H9 (cell line): ENCODE measurements at regions not wholly inside any gene's neighbourhood (a gene's known extent, or its start where the extent isn't known, plus 50 kb on each side); places are given as distances from the start of the nearest gene placed in this dataset.

Source experiments
- DNase-seq: peaks from one replicate; pipeline ENCODE4 v3.0.0-alpha.2; 2017
- H2AFZ ChIP-seq: one replicate; pipeline ENCODE4 v1.6.1; 2013; ENCODE audit warnings: mild to moderate bottlenecking, low read length, control low read depth, moderate library complexity
- H2AK5ac ChIP-seq: 2 replicates; pipeline ENCODE4 v1.6.1; 2013; ENCODE audit warnings: low read length, control low read depth, mixed read lengths; ENCODE audit not compliant: insufficient read length
- H2BK120ac ChIP-seq: one replicate; pipeline ENCODE4 v1.6.1; 2013; ENCODE audit warnings: low read depth, mild to moderate bottlenecking, low read length, control low read depth, inconsistent platforms; ENCODE audit not compliant: poor library complexity, severe bottlenecking
- H2BK12ac ChIP-seq: 2 replicates; pipeline ENCODE4 v1.6.1; 2013; ENCODE audit warnings: low read length, control low read depth, mixed read lengths, low read depth; ENCODE audit not compliant: insufficient read length
- H2BK15ac ChIP-seq: 2 replicates; pipeline ENCODE4 v1.6.1; 2013; ENCODE audit warnings: low read depth, low read length, control low read depth
- H2BK20ac ChIP-seq: one replicate; pipeline ENCODE4 v1.6.1; 2013; ENCODE audit warnings: low read depth, mild to moderate bottlenecking, low read length, control low read depth, inconsistent platforms; ENCODE audit not compliant: poor library complexity, severe bottlenecking
- H2BK5ac ChIP-seq: 2 replicates; pipeline ENCODE4 v1.6.1; 2013; ENCODE audit warnings: low read length, control low read depth, mixed read lengths; ENCODE audit not compliant: insufficient read length
- H3K14ac ChIP-seq: 2 replicates; pipeline ENCODE4 v1.6.1; 2013; ENCODE audit warnings: low read length, control low read depth; ENCODE audit not compliant: insufficient read depth
- H3K18ac ChIP-seq: 2 replicates; pipeline ENCODE4 v1.6.1; 2013; ENCODE audit warnings: low read depth, mild to moderate bottlenecking, mixed read lengths, low read length, control low read depth; ENCODE audit not compliant: insufficient read length
- H3K23ac ChIP-seq: 2 replicates; pipeline ENCODE4 v1.6.1; 2013; ENCODE audit warnings: low read length, control low read depth, mixed read lengths, low read depth; ENCODE audit not compliant: insufficient read length
- H3K23me2 ChIP-seq: 2 replicates; pipeline ENCODE4 v1.6.1; 2013; ENCODE audit warnings: low read depth, mild to moderate bottlenecking, mixed read lengths, low read length, control low read depth; ENCODE audit not compliant: insufficient read length, poor library complexity, severe bottlenecking
- H3K27ac ChIP-seq: 2 replicates; pipeline ENCODE4 v1.5.1; 2013; ENCODE audit warnings: low read length, control low read depth, mixed read lengths, low read depth; ENCODE audit not compliant: insufficient read length
- H3K27me3 ChIP-seq: 2 replicates; pipeline ENCODE4 v1.6.1; 2013; ENCODE audit warnings: low read length, control low read depth, inconsistent platforms; ENCODE audit not compliant: insufficient read depth
- H3K4ac ChIP-seq: 2 replicates; pipeline ENCODE4 v1.6.1; 2013; ENCODE audit warnings: low read depth, mild to moderate bottlenecking, control low read depth, inconsistent platforms, low read length, moderate library complexity
- H3K4me1 ChIP-seq: 2 replicates; pipeline ENCODE4 v1.6.1; 2013; ENCODE audit warnings: low read length, control low read depth, inconsistent platforms; ENCODE audit not compliant: insufficient read depth
- H3K4me2 ChIP-seq: 2 replicates; pipeline ENCODE4 v1.6.1; 2013; ENCODE audit warnings: low read length, control low read depth, mixed read lengths; ENCODE audit not compliant: insufficient read length, insufficient read depth
- H3K56ac ChIP-seq: 2 replicates; pipeline ENCODE4 v1.6.1; 2013; ENCODE audit warnings: low read depth, mild to moderate bottlenecking, mixed read lengths, low read length, control low read depth; ENCODE audit not compliant: insufficient read length
- H3K79me1 ChIP-seq: 2 replicates; pipeline ENCODE4 v1.6.1; 2013; ENCODE audit warnings: low read depth, mild to moderate bottlenecking, moderate library complexity, low read length, control low read depth, inconsistent platforms; ENCODE audit not compliant: insufficient read depth, poor library complexity, severe bottlenecking
- H3K79me2 ChIP-seq: 2 replicates; pipeline ENCODE4 v1.6.1; 2013; ENCODE audit warnings: low read length, control low read depth, inconsistent platforms; ENCODE audit not compliant: insufficient read depth
- H3K9ac ChIP-seq: 2 replicates; pipeline ENCODE4 v1.6.1; 2013; ENCODE audit warnings: low read length, control low read depth, mixed read lengths; ENCODE audit not compliant: insufficient read length; ENCODE audit errors: extremely low read depth
- H3K9me3 ChIP-seq: one replicate; pipeline ENCODE4 v1.6.1; 2013; ENCODE audit warnings: low read depth, low read length, inconsistent platforms; ENCODE audit not compliant: control insufficient read depth
- H3T11ph ChIP-seq: one replicate; pipeline ENCODE4 v1.6.1; 2013; ENCODE audit warnings: mild to moderate bottlenecking, low read length, control low read depth, inconsistent platforms
- H4K20me1 ChIP-seq: one replicate; pipeline ENCODE4 v1.6.1; 2013; ENCODE audit not compliant: control insufficient read depth, insufficient read length, insufficient read depth
- H4K5ac ChIP-seq: 2 replicates; pipeline ENCODE4 v1.6.1; 2013; ENCODE audit warnings: low read depth, mild to moderate bottlenecking, mixed read lengths, low read length, control low read depth; ENCODE audit not compliant: insufficient read length
- H4K8ac ChIP-seq: replicated peaks from 2 replicates; pipeline ENCODE4 v1.6.1; 2013; ENCODE audit warnings: low read length, control low read depth, mixed read lengths, low read depth; ENCODE audit not compliant: insufficient read length
- H4K91ac ChIP-seq: 2 replicates; pipeline ENCODE4 v1.6.1; 2013; ENCODE audit warnings: low read depth, mild to moderate bottlenecking, moderate library complexity, mixed read lengths, low read length, control low read depth; ENCODE audit not compliant: insufficient read length
- H3K27ac Mint-ChIP-seq, 3 experiments: 2 replicates in 2 of 3; 3 replicates in 1 of 3; pipeline ENCODE4 v1.8.0; 2020 to 2021; ENCODE audit warnings: mixed read lengths in 3 of 3, mild to moderate bottlenecking in 1 of 3, moderate library complexity in 1 of 3
- H3K27me3 Mint-ChIP-seq: 2 replicates; pipeline ENCODE4 v1.8.0; 2021; ENCODE audit warnings: low read depth, mild to moderate bottlenecking, moderate library complexity, mixed read lengths
- H3K36me3 Mint-ChIP-seq, 3 experiments: 2 replicates in 2 of 3; 3 replicates in 1 of 3; pipeline ENCODE4 v1.8.0; 2020 to 2021; ENCODE audit warnings: low read depth in 3 of 3, mixed read lengths in 3 of 3; ENCODE audit not compliant: insufficient read depth in 1 of 3
- H3K4me1 Mint-ChIP-seq, 2 experiments: 2 replicates each; pipeline ENCODE4 v1.8.0; 2020; ENCODE audit warnings: mixed read lengths in 2 of 2
- H3K4me3 Mint-ChIP-seq, 2 experiments: 2 replicates in 1 of 2; 3 replicates in 1 of 2; pipeline ENCODE4 v1.8.0; 2020 to 2021; ENCODE audit warnings: mild to moderate bottlenecking in 2 of 2, mixed read lengths in 2 of 2, moderate library complexity in 1 of 2
- H3K9me3 Mint-ChIP-seq, 2 experiments: 2 replicates in 1 of 2; 3 replicates in 1 of 2; pipeline ENCODE4 v1.8.0; 2020; ENCODE audit warnings: mild to moderate bottlenecking in 2 of 2, mixed read lengths in 2 of 2, moderate library complexity in 1 of 2
- WGBS: extraction: QIAGEN DNeasy Blood & Tissue Kit; methylation state at CpG from one replicate; pipeline ENCODE4 v1.1.7; 2013; ENCODE audit warnings: missing lambda C conversion rate, low lambda C conversion rate, mixed read lengths; ENCODE audit not compliant: insufficient read length; ENCODE audit errors: extremely low coverage; 5-methylcytosine and 5-hydroxymethylcytosine counted together
- TF ChIP-seq, protein P1 (sequence below): fragments of 200-600 bp; sonication (generic); conservative IDR thresholded peaks from 3 replicates; pipeline ENCODE4 v1.8.0; 2021; ENCODE audit warnings: antibody characterized with exemption, mild to moderate bottlenecking

DNA sequence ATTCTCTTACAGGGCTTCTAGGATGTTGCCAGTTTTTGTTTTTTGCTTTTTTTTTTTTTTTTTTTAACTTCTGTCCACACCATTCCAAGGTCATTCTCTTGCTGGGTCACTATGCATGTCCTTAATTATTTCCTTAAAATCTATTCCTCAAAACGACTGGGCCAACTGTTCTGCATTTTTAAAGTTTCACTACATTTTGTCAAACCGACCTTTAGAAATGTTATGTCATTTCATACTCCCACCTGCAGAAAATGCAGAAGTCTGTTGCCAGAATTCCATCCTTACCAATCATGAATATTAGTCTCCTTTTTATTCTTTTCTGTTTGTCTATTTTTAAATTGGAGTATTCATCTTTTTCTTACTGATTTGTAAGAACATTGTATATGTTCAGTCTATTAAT is 295.5 kb downstream of the ZSWIM6 start:
- Histone ChIP-seq H3K23ac (no peak overlapping the region), H4K20me1 (no peaks in the 10 kb centered on the region), H3K9me3 (no peaks in the 10 kb centered on the region), H2BK120ac (no peak overlapping the region), H2BK5ac (no peak overlapping the region), H2BK12ac (no peak overlapping the region), H3K4me1 (no peaks in the 10 kb centered on the region; the same call in 1 of the 2 replicates), H3K79me1 (no peaks in the 10 kb centered on the region), H2AK5ac (no peak overlapping the region), H3K56ac (no peak overlapping the region), H3K18ac (no peak overlapping the region), H4K91ac (no peak overlapping the region), H3K23me2 (peaks cover 12% of the 10 kb centered on the region), H3K14ac (no peak overlapping the region), H2AFZ (no peak overlapping the region), H3K27me3 (no peaks in the 10 kb centered on the region), H2BK20ac (no peak overlapping the region), H2BK15ac (no peak overlapping the region), H3K4ac (no peak overlapping the region), H4K5ac (no peak overlapping the region), H3K9ac (no peak overlapping the region), H3K4me2 (no peak overlapping the region), H3K27ac (no peak overlapping the region), H3K79me2 (no peaks in the 10 kb centered on the region), H4K8ac (no peak overlapping the region), H3T11ph (no peak overlapping the region)
- Mint-ChIP-seq H3K4me3 (no peak overlapping the region), H3K27ac (no peak overlapping the region), H3K36me3 (no peaks in the 10 kb centered on the region; a peak in 1 of 7 replicates), H3K4me1 (peaks cover 28 to 29% of the 10 kb centered on the region in 2 experiments), H3K9me3 (peaks cover 0 to 4% of the 10 kb centered on the region in 2 experiments; a peak in 2 of 5 replicates), H3K27me3 (peaks cover 3% of the 10 kb centered on the region; the same call in 1 of the 2 replicates)
- DNase-seq, result no peak
- no CpG with 5 or more reads among the region's 2 CpGs for WGBS
- TF ChIP-seq, protein P1, sequence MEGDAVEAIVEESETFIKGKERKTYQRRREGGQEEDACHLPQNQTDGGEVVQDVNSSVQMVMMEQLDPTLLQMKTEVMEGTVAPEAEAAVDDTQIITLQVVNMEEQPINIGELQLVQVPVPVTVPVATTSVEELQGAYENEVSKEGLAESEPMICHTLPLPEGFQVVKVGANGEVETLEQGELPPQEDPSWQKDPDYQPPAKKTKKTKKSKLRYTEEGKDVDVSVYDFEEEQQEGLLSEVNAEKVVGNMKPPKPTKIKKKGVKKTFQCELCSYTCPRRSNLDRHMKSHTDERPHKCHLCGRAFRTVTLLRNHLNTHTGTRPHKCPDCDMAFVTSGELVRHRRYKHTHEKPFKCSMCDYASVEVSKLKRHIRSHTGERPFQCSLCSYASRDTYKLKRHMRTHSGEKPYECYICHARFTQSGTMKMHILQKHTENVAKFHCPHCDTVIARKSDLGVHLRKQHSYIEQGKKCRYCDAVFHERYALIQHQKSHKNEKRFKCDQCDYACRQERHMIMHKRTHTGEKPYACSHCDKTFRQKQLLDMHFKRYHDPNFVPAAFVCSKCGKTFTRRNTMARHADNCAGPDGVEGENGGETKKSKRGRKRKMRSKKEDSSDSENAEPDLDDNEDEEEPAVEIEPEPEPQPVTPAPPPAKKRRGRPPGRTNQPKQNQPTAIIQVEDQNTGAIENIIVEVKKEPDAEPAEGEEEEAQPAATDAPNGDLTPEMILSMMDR, result no peak
